ENCODE measurements at regions not wholly inside any gene's neighbourhood (a gene's known extent, or its start where the extent isn't known, plus 50 kb on each side); places are given as distances from the start of the nearest gene placed in this dataset.

- Mint-ChIP-seq H3K4me1 (no peaks in the 10 kb centered on the region), H3K27me3 (no peaks in the 10 kb centered on the region), H3K36me3 (ENCODE audit: low read depth) (no peaks in the 10 kb centered on the region), H3K9me3 (ENCODE audit: low read depth) (peaks cover 12% of the 10 kb centered on the region), H3K27ac (no peak overlapping the region), H3K4me3 (no peak overlapping the region)
- CTCF ChIA-PET, result no interaction called here
- intact Hi-C loops (cut with DNase I, micrococcal nuclease), result no loop called here
- POLR2A ChIA-PET, result no interaction called here
- DNase-seq (no peak), ATAC-seq (no peak)
Observed at GRCh38 chr18:40469316-40469715, 1485.7 kb upstream of the PIK3C3 start.

DNA sequence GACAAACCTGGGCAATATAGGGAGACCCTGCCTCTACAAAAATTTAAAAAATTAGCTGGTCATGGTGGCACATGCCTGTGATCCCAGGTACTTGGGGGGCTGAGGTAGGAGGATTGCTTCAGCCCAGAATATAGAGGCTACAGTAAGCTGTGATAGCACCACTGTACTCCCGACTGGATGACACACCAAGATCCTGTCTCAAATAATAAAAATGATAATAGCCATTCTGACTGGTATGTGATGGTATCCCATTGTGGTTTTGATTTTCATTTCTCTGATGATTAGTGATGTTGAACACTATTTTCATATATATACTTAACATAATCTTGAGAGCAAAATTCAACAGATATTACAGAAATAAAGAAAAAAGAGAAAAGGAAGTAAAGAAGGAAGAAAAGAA lies 1491.0 kb upstream of the PIK3C3 start:
- ATAC-seq (no peak), DNase-seq (no peak)
- Mint-ChIP-seq H3K9me3 (ENCODE audit: low read depth) (peaks cover 8% of the 10 kb centered on the region), H3K27ac (no peak overlapping the region), H3K36me3 (ENCODE audit: low read depth) (no peaks in the 10 kb centered on the region), H3K4me3 (no peak overlapping the region), H3K4me1 (no peaks in the 10 kb centered on the region), H3K27me3 (no peaks in the 10 kb centered on the region)
- POLR2A ChIA-PET, result no interaction called here
- CTCF ChIA-PET, result no interaction called here
- intact Hi-C loops (cut with DNase I, micrococcal nuclease), result no loop called here

DNA sequence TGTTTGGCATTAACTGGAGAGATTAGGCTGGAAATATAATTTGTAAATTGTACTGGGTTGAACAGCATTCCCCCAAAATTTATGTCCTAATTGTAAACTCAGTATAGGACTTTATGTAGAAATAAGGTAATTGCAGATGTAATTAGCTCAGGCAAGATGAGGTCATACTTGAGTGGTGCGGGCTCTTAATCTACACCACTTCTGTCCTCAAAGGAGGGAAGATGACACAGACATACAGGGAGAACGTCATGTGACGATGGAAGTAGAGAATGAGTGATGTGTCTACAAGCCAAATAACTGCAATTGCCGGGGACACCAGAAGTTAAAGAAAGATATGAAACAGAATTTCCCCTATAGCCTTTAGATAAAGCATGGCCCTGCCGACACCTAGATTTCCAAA lies 1501.1 kb upstream of the PIK3C3 start:
- H3K9me3 Mint-ChIP-seq (ENCODE audit: low read depth), result peaks cover 4% of the 10 kb centered on the region
- ChIA-PET CTCF (no interaction called here), POLR2A (no interaction called here)
- H3K27me3 Mint-ChIP-seq, result no peaks in the 10 kb centered on the region
- no peaks in the 10 kb centered on the region for H3K4me1 Mint-ChIP-seq
- no peak overlapping the region for H3K4me3 Mint-ChIP-seq
- H3K27ac Mint-ChIP-seq, result no peak overlapping the region
- no peak for DNase-seq
- no peak for ATAC-seq
- H3K36me3 Mint-ChIP-seq (ENCODE audit: low read depth), result no peaks in the 10 kb centered on the region
- intact Hi-C loops (cut with DNase I, micrococcal nuclease), result no loop called here

DNA sequence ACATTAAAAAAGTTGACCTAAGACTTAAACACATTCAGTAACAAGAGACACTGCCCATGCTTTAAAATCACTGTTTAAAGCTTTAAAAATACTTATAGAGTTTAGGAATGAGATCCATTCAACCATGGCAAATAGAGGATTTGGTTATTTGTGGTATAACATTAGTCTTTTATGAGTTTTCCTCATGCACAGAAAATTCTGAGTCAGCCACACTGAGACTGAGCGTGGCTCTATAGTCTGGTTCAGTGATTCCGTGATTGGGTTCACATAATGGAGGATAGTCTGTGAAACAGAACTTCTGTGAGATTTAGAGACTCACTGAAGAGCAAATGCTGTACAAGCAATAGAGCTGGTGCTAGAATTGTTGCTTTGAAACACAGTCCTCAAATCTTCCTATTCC lies 1502.4 kb upstream of the PIK3C3 start:
- Mint-ChIP-seq H3K27ac (no peak overlapping the region), H3K9me3 (ENCODE audit: low read depth) (peaks cover 5% of the 10 kb centered on the region), H3K27me3 (no peaks in the 10 kb centered on the region), H3K4me3 (no peak overlapping the region), H3K36me3 (ENCODE audit: low read depth) (no peaks in the 10 kb centered on the region), H3K4me1 (no peaks in the 10 kb centered on the region)
- POLR2A ChIA-PET, result no interaction called here
- ATAC-seq (no peak), DNase-seq (no peak)
- intact Hi-C loops (cut with DNase I, micrococcal nuclease), result no loop called here
- CTCF ChIA-PET, result interaction anchor here (1.4 kb wide), 1 partner anchor 10 kb away, joined by 3 read pairs; no protein-coding TSS in a partner anchor

GRCh38 chr18:40450751-40451150 lies 1504.3 kb upstream of the PIK3C3 start:
- no peaks in the 10 kb centered on the region for H3K27me3 Mint-ChIP-seq
- peaks cover 12% of the 10 kb centered on the region for H3K9me3 Mint-ChIP-seq (ENCODE audit: low read depth)
- ChIA-PET CTCF (interaction anchor here (0.9 kb wide), 1 partner anchor 26 kb away, joined by 4 read pairs; no protein-coding TSS in a partner anchor), POLR2A (no interaction called here)
- H3K4me1 Mint-ChIP-seq, result no peaks in the 10 kb centered on the region
- ATAC-seq (no peak), DNase-seq (no peak)
- intact Hi-C loops (cut with DNase I, micrococcal nuclease), result no loop called here
- H3K27ac Mint-ChIP-seq, result no peak overlapping the region
- no peaks in the 10 kb centered on the region for H3K36me3 Mint-ChIP-seq (ENCODE audit: low read depth)
- H3K4me3 Mint-ChIP-seq, result no peak overlapping the region

GRCh38 chr18:40447820-40448219 lies 1507.2 kb upstream of the PIK3C3 start:
- intact Hi-C loops (cut with DNase I, micrococcal nuclease), result no loop called here
- Mint-ChIP-seq H3K9me3 (ENCODE audit: low read depth) (peaks cover 17% of the 10 kb centered on the region), H3K4me3 (no peak overlapping the region), H3K36me3 (ENCODE audit: low read depth) (no peaks in the 10 kb centered on the region), H3K4me1 (no peaks in the 10 kb centered on the region), H3K27me3 (no peaks in the 10 kb centered on the region), H3K27ac (no peak overlapping the region)
- CTCF ChIA-PET, result no interaction called here
- POLR2A ChIA-PET, result no interaction called here
- ATAC-seq (no peak), DNase-seq (no peak)

- H3K9me3 Mint-ChIP-seq (ENCODE audit: low read depth), result peaks cover 8% of the 10 kb centered on the region
- ChIA-PET POLR2A (no interaction called here), CTCF (no interaction called here)
- ATAC-seq (no peak), DNase-seq (no peak)
- intact Hi-C loops (cut with DNase I, micrococcal nuclease), result no loop called here
- H3K36me3 Mint-ChIP-seq (ENCODE audit: low read depth), result no peaks in the 10 kb centered on the region
- H3K4me3 Mint-ChIP-seq, result no peak overlapping the region
- no peaks in the 10 kb centered on the region for H3K27me3 Mint-ChIP-seq
- H3K27ac Mint-ChIP-seq, result no peak overlapping the region
- no peaks in the 10 kb centered on the region for H3K4me1 Mint-ChIP-seq
Observed at GRCh38 chr18:40440088-40440487, 1514.9 kb upstream of the PIK3C3 start.

- H3K27ac Mint-ChIP-seq, result no peak overlapping the region
- intact Hi-C loops (cut with DNase I, micrococcal nuclease), result no loop called here
- H3K36me3 Mint-ChIP-seq (ENCODE audit: low read depth), result no peaks in the 10 kb centered on the region
- no peaks in the 10 kb centered on the region for H3K4me1 Mint-ChIP-seq
- H3K27me3 Mint-ChIP-seq, result no peaks in the 10 kb centered on the region
- DNase-seq, result no peak
- POLR2A ChIA-PET, result no interaction called here
- CTCF ChIA-PET, result interaction anchor here (1.3 kb wide), 1 partner anchor 9 kb away, joined by 3 read pairs; no protein-coding TSS in a partner anchor
- peaks cover 3% of the 10 kb centered on the region for H3K9me3 Mint-ChIP-seq (ENCODE audit: low read depth)
- no peak overlapping the region for H3K4me3 Mint-ChIP-seq
- ATAC-seq, result no peak
Observed at GRCh38 chr18:40437517-40437916, 1517.5 kb upstream of the PIK3C3 start.

- H3K9me3 Mint-ChIP-seq (ENCODE audit: low read depth), result peaks cover 8% of the 10 kb centered on the region
- ATAC-seq (no peak), DNase-seq (no peak)
- H3K4me1 Mint-ChIP-seq, result no peaks in the 10 kb centered on the region
- intact Hi-C loops (cut with DNase I, micrococcal nuclease), result no loop called here
- H3K27ac Mint-ChIP-seq, result no peak overlapping the region
- H3K27me3 Mint-ChIP-seq, result no peaks in the 10 kb centered on the region
- POLR2A ChIA-PET, result no interaction called here
- CTCF ChIA-PET, result interaction anchor here (1.1 kb wide), 1 partner anchor 12 kb away, joined by 3 read pairs; no protein-coding TSS in a partner anchor
- no peaks in the 10 kb centered on the region for H3K36me3 Mint-ChIP-seq (ENCODE audit: low read depth)
- no peak overlapping the region for H3K4me3 Mint-ChIP-seq
Observed at GRCh38 chr18:40431071-40431985, 1523.7 kb upstream of the PIK3C3 start.

DNA sequence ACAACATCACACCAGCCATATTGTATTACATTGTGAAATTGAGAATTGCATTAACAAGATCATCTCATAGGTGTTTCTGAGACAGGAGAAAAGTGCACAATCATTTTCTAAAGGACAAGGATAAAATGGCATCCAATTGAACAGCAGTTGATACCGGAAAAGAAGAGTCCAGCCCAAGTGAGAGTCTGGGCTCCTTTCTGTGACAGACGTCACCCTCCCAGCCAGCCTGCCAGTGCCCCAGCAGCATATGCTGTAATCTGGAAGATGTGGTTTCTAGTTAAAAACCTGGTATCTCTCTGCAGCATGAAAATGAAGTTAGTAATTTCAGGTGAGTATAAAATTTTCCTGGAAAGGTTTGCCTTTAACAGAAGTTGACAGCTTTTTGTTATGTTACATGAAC lies 1531.7 kb upstream of the PIK3C3 start:
- H3K36me3 Mint-ChIP-seq (ENCODE audit: low read depth), result no peaks in the 10 kb centered on the region
- no peaks in the 10 kb centered on the region for H3K4me1 Mint-ChIP-seq
- ATAC-seq (no peak), DNase-seq (no peak)
- CTCF ChIA-PET, result no interaction called here
- intact Hi-C loops (cut with DNase I, micrococcal nuclease), result no loop called here
- POLR2A ChIA-PET, result no interaction called here
- no peak overlapping the region for H3K27ac Mint-ChIP-seq
- peaks cover 6% of the 10 kb centered on the region for H3K9me3 Mint-ChIP-seq (ENCODE audit: low read depth)
- H3K4me3 Mint-ChIP-seq, result no peak overlapping the region
- no peaks in the 10 kb centered on the region for H3K27me3 Mint-ChIP-seq

DNA sequence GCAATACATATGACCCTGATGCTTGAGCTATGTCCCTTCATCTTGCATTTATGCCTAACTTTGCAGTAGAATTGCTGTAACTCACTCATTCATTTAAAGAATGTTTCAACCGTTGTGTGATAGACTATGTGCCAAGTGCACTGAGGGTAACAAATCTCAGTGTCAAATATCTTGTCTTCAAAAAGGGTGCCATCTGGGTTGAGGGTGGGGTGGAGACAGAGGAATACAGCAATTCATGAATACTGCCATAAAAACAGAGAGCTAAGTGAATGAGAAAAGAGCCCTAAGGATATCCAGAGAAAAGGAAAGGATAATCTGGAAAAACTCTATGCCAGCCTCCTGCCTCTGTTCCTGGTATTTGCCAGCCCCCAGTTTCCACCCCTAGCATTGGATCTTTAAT lies 1534.4 kb upstream of the PIK3C3 start:
- ChIA-PET CTCF (no interaction called here), POLR2A (no interaction called here)
- Mint-ChIP-seq H3K27me3 (no peaks in the 10 kb centered on the region), H3K4me3 (no peak overlapping the region), H3K4me1 (no peaks in the 10 kb centered on the region), H3K36me3 (ENCODE audit: low read depth) (no peaks in the 10 kb centered on the region), H3K9me3 (ENCODE audit: low read depth) (peaks cover 6% of the 10 kb centered on the region), H3K27ac (no peak overlapping the region)
- intact Hi-C loops (cut with DNase I, micrococcal nuclease), result no loop called here
- DNase-seq (no peak), ATAC-seq (no peak)

GRCh38 chr18:40417501-40417900 lies 1537.5 kb upstream of the PIK3C3 start:
- H3K9me3 Mint-ChIP-seq (ENCODE audit: low read depth), result peaks cover 6% of the 10 kb centered on the region
- H3K27ac Mint-ChIP-seq, result no peak overlapping the region
- H3K4me1 Mint-ChIP-seq, result no peaks in the 10 kb centered on the region
- ATAC-seq, result no peak
- intact Hi-C loops (cut with DNase I, micrococcal nuclease), result no loop called here
- H3K27me3 Mint-ChIP-seq, result no peaks in the 10 kb centered on the region
- no peak overlapping the region for H3K4me3 Mint-ChIP-seq
- ChIA-PET POLR2A (no interaction called here), CTCF (no interaction called here)
- DNase-seq, result no peak
- no peaks in the 10 kb centered on the region for H3K36me3 Mint-ChIP-seq (ENCODE audit: low read depth)

Measured in activated CD4-positive, alpha-beta T cell treated with anti-CD3 and anti-CD28 coated beads for 36 hours (primary cell).